Spleen (tissue), 11 donors: ENCODE measurements at regions not wholly inside any gene's neighbourhood (a gene's known extent, or its start where the extent isn't known, plus 50 kb on each side); places are given as distances from the start of the nearest gene placed in this dataset.

Experiments
- DNase-seq: peaks from one replicate; pipeline ENCODE4 v3.0.0-alpha.2; 2020
- H3K27ac ChIP-seq, 8 donors: fragments of 200-600 bp; sonication (generic) in 7 of 8; 1 replicate in 4 of 8; 2 replicates in 4 of 8; pipeline versions ENCODE4 v1.5.0 to v1.8.0; 2016 to 2021; ENCODE audit warnings: inconsistent platforms in 4 of 8, mild to moderate bottlenecking in 4 of 8, moderate library complexity in 1 of 8
- H3K27me3 ChIP-seq, 7 donors: fragments of 200-600 bp; sonication (generic) in 6 of 7; replicated peaks in 1 of 7; 1 replicate in 4 of 7; 2 replicates in 3 of 7; pipeline versions ENCODE4 v1.5.0 to v1.8.0; 2016 to 2021; ENCODE audit warnings: inconsistent platforms in 3 of 7, mild to moderate bottlenecking in 1 of 7
- H3K36me3 ChIP-seq, 6 donors: fragments of 200-600 bp; sonication (generic) in 5 of 6; 1 replicate in 4 of 6; 2 replicates in 2 of 6; pipeline versions ENCODE4 v1.5.0 to v1.8.0; 2016 to 2021; ENCODE audit warnings: inconsistent platforms in 2 of 6
- H3K4me1 ChIP-seq, 6 donors: fragments of 200-600 bp; sonication (generic) in 5 of 6; 1 replicate in 3 of 6; 2 replicates in 3 of 6; pipeline versions ENCODE4 v1.5.0 to v1.8.0; 2016 to 2021; ENCODE audit warnings: inconsistent platforms in 3 of 6
- H3K4me3 ChIP-seq, 8 donors: fragments of 200-600 bp; sonication (generic) in 7 of 8; 1 replicate in 4 of 8; 2 replicates in 4 of 8; pipeline versions ENCODE4 v1.5.0 to v1.8.0; 2016 to 2021; ENCODE audit warnings: inconsistent platforms in 4 of 8, mild to moderate bottlenecking in 4 of 8, moderate library complexity in 2 of 8
- H3K9me3 ChIP-seq, 8 donors: fragments of 200-600 bp; sonication (generic) in 7 of 8; 1 replicate in 4 of 8; 2 replicates in 4 of 8; pipeline versions ENCODE4 v1.5.0 to v1.8.0; 2016 to 2021; ENCODE audit warnings: inconsistent platforms in 4 of 8
- CTCF ChIP-seq, 11 experiments: fragments of 200-600 bp in 7 of 11; fragments of 450-650 bp in 4 of 11; sonication (generic) in 4 of 11; IDR thresholded peaks in 8 of 11; conservative IDR thresholded peaks in 3 of 11; 1 replicate in 7 of 11; 2 replicates in 4 of 11; pipeline versions ENCODE4 v1.4.0 to v1.8.0; 2016 to 2021; ENCODE audit warnings: antibody characterized with exemption in 11 of 11, inconsistent platforms in 4 of 11, mild to moderate bottlenecking in 1 of 11
- POLR2A ChIP-seq, 3 donors: fragments of 450-650 bp; IDR thresholded peaks; one replicate each; pipeline ENCODE4 v1.5.1; 2017; ENCODE audit warnings: antibody characterized with exemption in 3 of 3, mild to moderate bottlenecking in 1 of 3
- POLR2AphosphoS5 ChIP-seq, 3 donors: sonication (generic); formaldehyde crosslinking; IDR thresholded peaks; one replicate each; pipeline ENCODE4 v1.5.1; 2017; ENCODE audit warnings: antibody characterized with exemption in 3 of 3
- WGBS, 5 donors: extraction: QIAGEN DNeasy Blood & Tissue Kit in 3 of 5; methylation state at CpG; one replicate each; pipeline versions ENCODE4 v1.1.5 to v1.1.7; 2013 to 2018; 5-methylcytosine and 5-hydroxymethylcytosine counted together
- intact Hi-C: fragments of 100-400 bp; cut with DNase I; formaldehyde crosslinking; loops from one replicate; pipeline ENCODE4 v1.15.0; 2023; ENCODE audit warnings: low total_unique reads
- donor health status: healthy with polysubstance abuse.
- donor health status: DM: no; HTN: no; CAD: no; lungs with moderate emphysema.
- donor health status: DM: no; HTN: no; CAD: no.
- donor health status: Bipolar disorder and iron deficiency.
- donor health status: healthy.
- donor health status: DM: no; HTN: no; CAD: no.
- donor health status: DM: yes; HTN: yes; CAD: no.

GRCh38 chr6:156660389-156660788, 116.8 kb upstream of the ARID1B start:
- WGBS, 5 donors: 71 to 94% (median 84%) methylated on average over 2 of the region's 2 CpGs
- Histone ChIP-seq H3K27ac (no peak overlapping the region), H3K4me1 (no peaks in the 10 kb centered on the region), H3K4me3 (no peak overlapping the region), H3K27me3 (no peaks in the 10 kb centered on the region), H3K36me3 (no peaks in the 10 kb centered on the region), H3K9me3 (no peaks in the 10 kb centered on the region)
- DNase-seq: no peak
- intact Hi-C loops: no loop called here
- TF ChIP-seq POLR2A (IDR thresholded peaks at IDR 0.05) (no peak), CTCF (IDR thresholded peaks at IDR 0.05 in 8 of 11, conservative IDR thresholded peaks at IDR 0.05 in 3 of 11) (no peak), POLR2AphosphoS5 (IDR thresholded peaks at IDR 0.05) (no peak)

GRCh38 chr6:156659822-156660198, 117.4 kb upstream of the ARID1B start:
- intact Hi-C loops: no loop called here
- TF ChIP-seq POLR2AphosphoS5 (IDR thresholded peaks at IDR 0.05) (no peak), POLR2A (IDR thresholded peaks at IDR 0.05) (no peak), CTCF (IDR thresholded peaks at IDR 0.05 in 8 of 11, conservative IDR thresholded peaks at IDR 0.05 in 3 of 11) (no peak)
- Histone ChIP-seq H3K27me3 (no peaks in the 10 kb centered on the region), H3K9me3 (no peaks in the 10 kb centered on the region), H3K36me3 (no peaks in the 10 kb centered on the region), H3K4me3 (no peak overlapping the region), H3K27ac (no peak overlapping the region), H3K4me1 (no peaks in the 10 kb centered on the region)
- WGBS, 5 donors: 58 to 76% (median 65%) methylated on average over 2 of the region's 2 CpGs
- no peak for DNase-seq

- no peak overlapping the region for H3K27ac ChIP-seq
- no peak overlapping the region for H3K4me3 ChIP-seq
- 79 to 84% (median 81%) methylated on average over 7 of the region's 7 CpGs for WGBS, 5 donors
- no peak for DNase-seq
- TF ChIP-seq POLR2AphosphoS5 (IDR thresholded peaks at IDR 0.05): no peak
- H3K27me3 ChIP-seq: no peaks in the 10 kb centered on the region
- no peaks in the 10 kb centered on the region for H3K9me3 ChIP-seq
- no peaks in the 10 kb centered on the region for H3K36me3 ChIP-seq
- intact Hi-C loops: no loop called here
- no peaks in the 10 kb centered on the region for H3K4me1 ChIP-seq
Observed at GRCh38 chr6:156658966-156659821, 118.0 kb upstream of the ARID1B start.

GRCh38 chr6:156658186-156658965, 118.8 kb upstream of the ARID1B start:
- Histone ChIP-seq H3K27ac (no peak overlapping the region), H3K9me3 (no peaks in the 10 kb centered on the region), H3K36me3 (no peaks in the 10 kb centered on the region), H3K4me3 (no peak overlapping the region), H3K4me1 (no peaks in the 10 kb centered on the region), H3K27me3 (no peaks in the 10 kb centered on the region)
- intact Hi-C loops: no loop called here
- WGBS, 5 donors: 64 to 79% (median 76%) methylated on average over 11 to 12 of the region's 12 CpGs
- DNase-seq: no peak
- TF ChIP-seq POLR2A (IDR thresholded peaks at IDR 0.05) (no peak), CTCF (IDR thresholded peaks at IDR 0.05 in 8 of 11, conservative IDR thresholded peaks at IDR 0.05 in 3 of 11) (no peak), POLR2AphosphoS5 (IDR thresholded peaks at IDR 0.05) (no peak)
